ENCODE measurements at regions not wholly inside any gene's neighbourhood (a gene's known extent, or its start where the extent isn't known, plus 50 kb on each side); places are given as distances from the start of the nearest gene placed in this dataset.
A peak's percentile ranks its signal among the peaks of the same experiment; 100 is the strongest.
"Not testable (repeated sequence)": the region's sequence is repeated elsewhere in the genome, so short reads cannot be mapped to it uniquely, and the experiment has no call there.

GRCh38 chr4:26183017-26183416 lies 137.8 kb upstream of the RBPJ start:
- peaks cover 0 to under 1% (median 0%) of the 10 kb centered on the region in 3 donors for H3K36me3 Mint-ChIP-seq
- no peak overlapping the region for H3K4me3 Mint-ChIP-seq
- H3K4me1 Mint-ChIP-seq: peaks cover 0 to 2% of the 10 kb centered on the region in 2 donors
- H3K9me3 Mint-ChIP-seq: no peaks in the 10 kb centered on the region
- DNase-seq: no peak
- H3K27ac Mint-ChIP-seq: no peak overlapping the region
- H3K27me3 Mint-ChIP-seq (ENCODE audit: low read depth in 3 of 3): peaks cover 0 to 4% (median 0%) of the 10 kb centered on the region in 3 donors

DNA sequence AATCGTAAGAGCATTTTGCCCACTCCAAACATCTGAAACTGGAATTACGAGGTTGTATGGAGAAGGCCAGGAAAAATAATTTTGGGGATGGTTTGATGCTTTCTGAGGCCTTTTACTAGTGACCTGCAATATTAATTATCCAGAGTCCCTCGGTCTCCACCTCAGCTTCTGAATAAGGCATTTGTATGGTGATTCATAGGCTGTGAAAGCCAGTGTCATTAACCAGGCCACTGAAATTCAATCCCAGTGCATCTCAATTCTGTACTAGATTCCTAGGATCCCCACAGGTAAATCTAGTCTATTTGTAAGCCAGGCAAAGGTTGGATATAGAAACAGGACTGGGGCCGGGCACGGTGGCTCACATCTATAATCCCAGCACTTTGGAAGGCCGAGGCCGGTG lies 135.4 kb upstream of the RBPJ start:
- no peak for DNase-seq
- Mint-ChIP-seq H3K4me1 (peaks cover 0 to 2% of the 10 kb centered on the region in 2 donors), H3K9me3 (no peaks in the 10 kb centered on the region), H3K27ac (no peak overlapping the region), H3K36me3 (peaks cover 0 to 3% (median 0%) of the 10 kb centered on the region in 3 donors), H3K27me3 (ENCODE audit: low read depth in 3 of 3) (no peaks in the 10 kb centered on the region), H3K4me3 (no peak overlapping the region)

DNA sequence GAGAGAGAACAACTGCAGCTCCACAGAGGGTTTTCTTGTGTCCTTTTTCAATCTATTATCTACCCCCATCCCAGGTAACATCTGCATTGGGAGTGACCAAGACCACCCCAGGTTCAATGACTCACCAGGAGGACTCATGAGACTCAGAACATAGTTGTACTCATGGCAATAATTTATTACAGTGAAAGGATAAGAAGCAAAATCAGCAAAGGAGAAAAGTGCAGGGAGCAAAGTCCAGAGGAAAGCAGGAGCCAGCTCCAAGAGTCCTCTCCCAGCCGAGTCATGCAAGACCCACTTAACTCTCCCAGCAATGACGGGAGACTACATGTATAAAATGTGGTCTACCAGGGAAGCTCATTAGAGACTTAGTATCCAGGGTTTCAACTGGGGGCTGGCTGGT lies 129.5 kb upstream of the RBPJ start:
- Mint-ChIP-seq H3K4me3 (no peak overlapping the region), H3K27ac (no peak overlapping the region), H3K4me1 (peaks cover 9 to 10% of the 10 kb centered on the region in 2 donors), H3K9me3 (no peaks in the 10 kb centered on the region), H3K27me3 (ENCODE audit: low read depth in 3 of 3) (no peaks in the 10 kb centered on the region), H3K36me3 (peaks cover 0 to 10% (median 0%) of the 10 kb centered on the region in 3 donors)
- no peak for DNase-seq

- no peaks in the 10 kb centered on the region for H3K27me3 Mint-ChIP-seq (ENCODE audit: low read depth in 3 of 3)
- H3K36me3 Mint-ChIP-seq: peaks cover 0 to 8% (median 0%) of the 10 kb centered on the region in 3 donors
- H3K4me1 Mint-ChIP-seq: peaks cover 25 to 26% of the 10 kb centered on the region in 2 donors
- no peak overlapping the region for H3K4me3 Mint-ChIP-seq
- no peaks in the 10 kb centered on the region for H3K9me3 Mint-ChIP-seq
- H3K27ac Mint-ChIP-seq: no peak overlapping the region
- DNase-seq: no peak
These were observed 127.6 kb upstream of the RBPJ start for GRCh38 chr4:26192899-26193869.

DNA sequence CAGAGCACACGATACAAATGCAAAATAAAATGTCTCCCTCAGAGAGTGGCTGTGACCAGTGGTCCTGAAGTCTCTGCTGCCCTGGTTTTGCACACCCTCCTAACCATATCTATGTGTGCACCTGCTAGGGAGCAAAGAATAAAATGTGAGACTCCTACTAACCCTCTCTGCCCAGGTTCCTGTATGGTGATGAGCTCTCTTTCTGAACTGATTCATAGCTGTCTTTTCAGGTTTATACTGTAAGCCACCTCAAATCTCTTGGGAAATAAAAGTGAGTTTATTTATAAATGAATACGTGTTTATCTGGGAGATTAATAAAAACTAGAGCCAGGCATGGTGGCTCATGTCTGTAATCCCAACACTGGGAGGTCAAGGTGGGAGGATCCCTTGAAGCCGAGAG lies 126.0 kb upstream of the RBPJ start:
- Mint-ChIP-seq H3K4me1 (peaks cover 35% of the 10 kb centered on the region in 2 donors), H3K27me3 (ENCODE audit: low read depth in 3 of 3) (peaks cover 0 to 3% (median 0%) of the 10 kb centered on the region in 3 donors), H3K9me3 (no peaks in the 10 kb centered on the region), H3K36me3 (peaks cover 0 to 7% (median 0%) of the 10 kb centered on the region in 3 donors), H3K27ac (no peak overlapping the region), H3K4me3 (no peak overlapping the region)
- DNase-seq: no peak

DNA sequence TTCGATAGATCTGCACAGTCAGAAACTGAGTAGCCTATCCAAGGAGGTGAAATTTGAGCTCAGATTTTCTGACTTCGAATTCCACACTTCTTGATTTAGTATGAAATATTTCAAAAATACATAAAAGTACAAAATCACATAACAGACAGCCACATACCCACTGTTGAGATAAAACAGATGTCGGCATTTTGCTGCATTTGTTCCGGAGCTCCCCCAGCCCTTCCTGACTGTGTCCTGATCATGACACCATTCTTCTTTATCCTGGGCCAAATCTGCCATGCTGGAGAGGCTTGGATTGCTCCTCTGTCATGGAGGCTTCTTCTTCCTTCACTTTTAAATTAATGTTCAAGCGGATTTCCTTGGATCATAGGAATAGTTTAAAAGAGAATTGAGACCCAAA lies 124.2 kb upstream of the RBPJ start:
- Mint-ChIP-seq H3K4me1 (peaks cover 35 to 36% of the 10 kb centered on the region in 2 donors), H3K36me3 (peaks cover 0 to 7% (median 0%) of the 10 kb centered on the region in 3 donors), H3K27me3 (ENCODE audit: low read depth in 3 of 3) (peaks cover 0 to 3% (median 0%) of the 10 kb centered on the region in 3 donors), H3K4me3 (peak overlapping the region in 4 of 5 donors; percentile 17 to 86 (median 46)), H3K9me3 (peaks cover 0 to 3% (median 0%) of the 10 kb centered on the region in 6 donors), H3K27ac (peak overlapping the region in 5 of 6 donors; percentile 4 to 90 (median 55))
- DNase-seq: no peak

DNA sequence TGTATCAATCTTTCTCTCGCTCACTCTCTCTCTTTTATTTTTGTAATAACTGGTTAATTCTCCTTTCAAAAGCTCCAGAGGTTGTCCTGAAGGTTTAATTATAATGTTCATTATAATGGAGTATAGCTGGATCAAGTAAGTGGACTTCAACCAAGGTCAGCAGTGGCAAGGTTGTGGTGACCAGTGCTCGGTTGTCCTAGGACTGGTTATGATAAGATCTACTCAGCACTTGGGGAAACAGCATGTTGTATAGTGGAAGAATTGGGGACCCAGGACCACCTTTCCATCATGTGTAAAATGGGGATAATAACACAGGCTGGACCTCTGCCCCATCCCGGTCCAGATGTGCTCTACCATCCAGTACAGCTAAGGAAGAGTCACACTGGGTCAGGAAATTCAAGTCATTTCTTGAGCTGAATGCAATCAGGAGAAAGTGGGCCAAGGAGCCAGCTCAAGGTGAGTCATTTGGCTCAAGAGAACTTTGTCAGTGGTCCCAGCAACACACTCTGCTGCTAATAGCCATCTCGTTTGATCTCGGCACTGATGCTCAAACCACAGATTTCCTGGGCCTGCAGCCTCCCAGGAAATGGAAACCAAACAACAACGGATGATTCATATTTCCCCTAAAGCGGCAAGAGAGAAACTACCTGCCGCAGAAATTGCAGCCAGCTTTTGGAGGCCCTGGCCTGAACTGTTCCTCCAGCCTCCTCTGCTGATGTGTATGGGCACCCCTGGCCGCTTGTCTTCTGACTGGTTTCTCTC lies 123.6 kb upstream of the RBPJ start:
- peaks cover 35 to 36% of the 10 kb centered on the region in 2 donors for H3K4me1 Mint-ChIP-seq
- peak overlapping the region; percentile 63 to 90 (median 82) for H3K27ac Mint-ChIP-seq
- peaks cover 0 to 5% (median 0%) of the 10 kb centered on the region in 6 donors for H3K9me3 Mint-ChIP-seq
- H3K27me3 Mint-ChIP-seq (ENCODE audit: low read depth in 3 of 3): peaks cover 0 to 4% (median 0%) of the 10 kb centered on the region in 3 donors
- peaks cover 0 to 7% (median 0%) of the 10 kb centered on the region in 3 donors for H3K36me3 Mint-ChIP-seq
- peak; percentile 57 to 62 (median 61) for DNase-seq
- H3K4me3 Mint-ChIP-seq: peak overlapping the region; percentile 65 to 86 (median 73)

DNA sequence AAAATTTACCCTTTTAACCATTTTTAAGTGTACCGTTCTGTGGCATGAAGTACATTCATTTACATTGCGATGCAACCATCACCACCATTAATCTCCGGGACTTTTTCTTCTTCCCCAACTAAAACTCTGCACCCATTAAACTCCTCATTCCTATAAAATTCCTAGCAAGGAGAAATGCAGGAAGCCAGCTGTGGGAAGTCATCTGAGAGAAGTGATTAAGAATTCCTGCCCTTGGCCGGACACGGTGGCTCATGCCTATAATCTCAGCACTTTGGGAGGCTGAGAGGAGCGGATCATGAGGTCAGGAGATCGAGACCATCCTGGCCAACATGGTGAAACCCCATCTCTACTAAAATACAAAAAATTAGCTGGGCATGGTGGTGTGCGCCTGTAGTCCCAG lies 121.9 kb upstream of the RBPJ start:
- H3K27me3 Mint-ChIP-seq (ENCODE audit: low read depth in 3 of 3); H3K36me3 Mint-ChIP-seq; DNase-seq; H3K9me3 Mint-ChIP-seq: not testable (repeated sequence)
- Mint-ChIP-seq H3K4me3 (peak overlapping the region in 1 of 5 donors; percentile 30), H3K27ac (peak overlapping the region in 2 of 6 donors; percentile 27 to 54), H3K4me1 (peaks cover 45 to 51% of the 10 kb centered on the region in 2 donors)

DNA sequence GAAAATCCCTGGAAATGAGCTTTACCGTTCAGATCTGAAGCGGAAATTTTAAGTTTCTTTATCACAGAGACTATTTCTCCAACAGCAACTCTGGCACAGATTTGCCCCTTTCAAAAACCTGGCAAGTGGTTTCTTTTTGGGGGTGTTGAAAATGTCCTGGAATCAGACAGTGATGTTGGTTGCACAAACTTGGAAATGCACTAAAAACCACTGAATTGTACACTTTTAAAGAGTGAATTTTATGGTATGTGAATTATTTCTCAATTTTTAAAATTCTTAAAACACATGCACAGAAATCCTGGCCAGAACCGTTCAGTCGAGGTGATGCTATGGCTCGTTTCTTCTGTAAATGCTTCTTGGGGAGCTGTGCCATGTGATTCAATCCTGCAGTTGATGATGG lies 121.2 kb upstream of the RBPJ start:
- H3K27me3 Mint-ChIP-seq (ENCODE audit: low read depth in 3 of 3): peaks cover 0 to 4% (median 0%) of the 10 kb centered on the region in 3 donors
- no peaks in the 10 kb centered on the region for H3K36me3 Mint-ChIP-seq
- peak overlapping the region in 2 of 6 donors; percentile 54 to 67 for H3K27ac Mint-ChIP-seq
- peaks cover 0 to 5% (median 0%) of the 10 kb centered on the region in 6 donors for H3K9me3 Mint-ChIP-seq
- DNase-seq: no peak
- H3K4me3 Mint-ChIP-seq: no peak overlapping the region
- peaks cover 52 to 58% of the 10 kb centered on the region in 2 donors for H3K4me1 Mint-ChIP-seq

DNA sequence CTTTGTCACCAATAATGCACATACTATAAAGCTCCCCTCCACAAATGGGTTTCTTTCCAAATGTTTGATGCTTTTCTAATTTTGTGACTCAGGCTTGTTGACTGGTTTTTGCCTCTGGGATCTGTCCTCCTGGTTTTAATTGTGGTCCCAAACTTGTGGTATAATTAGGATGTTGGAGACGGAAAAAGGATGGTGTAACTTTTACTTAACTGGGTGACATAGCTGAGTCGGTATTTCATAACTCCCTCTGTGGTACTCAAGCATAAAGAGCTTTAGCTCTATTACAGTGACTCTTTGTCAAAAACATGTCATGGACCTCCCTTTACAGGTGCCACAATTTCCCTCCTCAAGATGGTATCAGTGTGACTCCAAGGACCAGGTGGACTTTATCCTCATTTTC lies 119.7 kb upstream of the RBPJ start:
- H3K27ac Mint-ChIP-seq: peak overlapping the region in 1 of 6 donors; percentile 1
- peak overlapping the region in 1 of 5 donors; percentile 8 for H3K4me3 Mint-ChIP-seq
- DNase-seq: no peak
- no peaks in the 10 kb centered on the region for H3K36me3 Mint-ChIP-seq
- peaks cover 0 to 6% (median 4%) of the 10 kb centered on the region in 3 donors for H3K27me3 Mint-ChIP-seq (ENCODE audit: low read depth in 3 of 3)
- peaks cover 0 to 5% (median 0%) of the 10 kb centered on the region in 6 donors for H3K9me3 Mint-ChIP-seq
- H3K4me1 Mint-ChIP-seq: peaks cover 47 to 53% of the 10 kb centered on the region in 2 donors

GRCh38 chr4:26204249-26204825 lies 116.5 kb upstream of the RBPJ start:
- Mint-ChIP-seq H3K4me3 (peak overlapping the region in 4 of 5 donors; percentile 8 to 51 (median 40)), H3K36me3 (no peaks in the 10 kb centered on the region), H3K4me1 (peaks cover 19 to 25% of the 10 kb centered on the region in 2 donors), H3K27ac (peak overlapping the region in 5 of 6 donors; percentile 22 to 80 (median 78)), H3K9me3 (peaks cover 0 to 5% (median 0%) of the 10 kb centered on the region in 6 donors), H3K27me3 (ENCODE audit: low read depth in 3 of 3) (peaks cover 3 to 6% (median 3%) of the 10 kb centered on the region in 3 donors)
- DNase-seq: peak; percentile 12 to 24 (median 17)

DNA sequence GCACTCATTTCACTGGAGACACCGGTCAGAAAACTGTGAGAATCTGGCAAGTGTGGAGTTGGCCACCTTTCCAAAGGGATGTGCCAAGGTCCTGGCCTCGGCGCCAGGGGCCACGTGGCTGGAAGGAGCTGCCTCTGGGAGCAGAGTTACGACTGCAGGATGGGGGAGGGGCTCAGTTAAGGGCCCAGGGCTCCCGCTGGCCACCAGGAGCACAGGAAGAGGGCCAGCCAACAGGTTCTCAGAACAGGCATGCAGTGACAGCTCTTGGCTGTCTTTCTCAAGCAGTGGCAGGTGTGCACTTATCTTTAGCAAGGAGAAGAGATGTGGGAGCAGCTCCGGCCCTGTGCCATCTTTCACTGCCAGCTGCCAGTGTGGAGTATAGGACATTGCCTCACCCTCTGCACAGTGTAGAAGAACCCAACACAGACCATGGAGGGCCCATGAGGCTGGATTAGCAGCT lies 115.9 kb upstream of the RBPJ start:
- Mint-ChIP-seq H3K4me1 (peaks cover 18 to 25% of the 10 kb centered on the region in 2 donors), H3K27me3 (ENCODE audit: low read depth in 3 of 3) (peaks cover 3 to 6% (median 3%) of the 10 kb centered on the region in 3 donors), H3K9me3 (peaks cover 0 to 5% (median 0%) of the 10 kb centered on the region in 6 donors), H3K36me3 (no peaks in the 10 kb centered on the region), H3K27ac (no peak overlapping the region), H3K4me3 (no peak overlapping the region)
- DNase-seq: no peak

DNA sequence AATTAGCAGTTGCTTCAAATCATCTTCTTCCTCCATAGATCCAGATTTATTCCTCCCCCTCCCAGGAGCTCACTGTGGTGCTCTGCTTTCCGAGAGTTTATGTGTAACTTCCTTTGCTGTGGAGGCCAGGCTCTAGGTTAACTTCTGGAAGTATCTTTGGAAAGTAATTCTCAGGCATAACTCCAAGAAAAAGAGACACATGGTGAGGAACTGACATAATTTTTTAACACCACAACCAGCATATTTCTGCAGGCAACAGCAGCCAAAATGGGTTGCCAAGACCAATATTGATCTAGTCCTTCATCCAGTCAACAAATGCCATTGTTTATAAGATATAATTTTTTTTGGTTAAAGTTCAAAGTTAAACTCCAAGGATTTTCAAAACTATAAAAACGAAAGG lies 114.5 kb upstream of the RBPJ start:
- no peak overlapping the region for H3K27ac Mint-ChIP-seq
- no peak for DNase-seq
- peaks cover 18 to 25% of the 10 kb centered on the region in 2 donors for H3K4me1 Mint-ChIP-seq
- H3K36me3 Mint-ChIP-seq: no peaks in the 10 kb centered on the region
- H3K27me3 Mint-ChIP-seq (ENCODE audit: low read depth in 3 of 3): peaks cover 3 to 6% (median 5%) of the 10 kb centered on the region in 3 donors
- no peak overlapping the region for H3K4me3 Mint-ChIP-seq
- peaks cover 0 to 4% (median 0%) of the 10 kb centered on the region in 6 donors for H3K9me3 Mint-ChIP-seq

All from immature natural killer cell (primary cell).